Endothelial cell of umbilical vein (primary cell): ENCODE measurements at regions not wholly inside any gene's neighbourhood (a gene's known extent, or its start where the extent isn't known, plus 50 kb on each side); places are given as distances from the start of the nearest gene placed in this dataset.
"Not testable (repeated sequence)": the region's sequence is repeated elsewhere in the genome, so short reads cannot be mapped to it uniquely, and the experiment has no call there.

Source experiments
- BruUV-seq: library from RNA; stranded (reverse); fragments of 400-500 nt; replicated peaks from 2 replicates; lab custom pipeline; 2021; lab: Mats Ljungman, UMichigan
- CTCF ChIA-PET: fragments of 300-600, 350-600 bp; sonication (Branson Sonifier 250); formaldehyde crosslinking; loops from one replicate; lab custom pipeline; 2021; ENCODE audit warnings: antibody characterized with exemption, inconsistent platforms; lab: Charles Lee
- POLR2A ChIA-PET: fragments of 300-600, 350-600 bp; sonication (Branson Sonifier 250); formaldehyde crosslinking; loops from one replicate; lab custom pipeline; 2021; ENCODE audit warnings: antibody characterized with exemption, inconsistent platforms; lab: Charles Lee
- DNase-seq: peaks from one replicate; pipeline ENCODE4 v3.0.0-alpha.2; 2011; ENCODE audit warnings: low read depth, low spot score
- FAIRE-seq: peaks from 2 replicates; lab custom pipeline; 2011; peaks lifted over from hg19 to GRCh38; lab: Jason Lieb, UNC
- H2AFZ ChIP-seq: 2 replicates; pipeline ENCODE4 v1.6.0; 2012; ENCODE audit warnings: low read depth, low read length, control low read depth, inconsistent platforms
- H3K27ac ChIP-seq: 2 replicates; pipeline ENCODE4 v1.5.1; 2011; ENCODE audit warnings: low read depth, mild to moderate bottlenecking, control low read depth, low read length, moderate library complexity; ENCODE audit not compliant: insufficient read depth
- H3K27me3 ChIP-seq, 2 experiments: 2 replicates each; pipeline versions ENCODE4 v1.6.0 to v1.6.1; 2011; ENCODE audit warnings: low read length in 2 of 2, mixed read lengths in 1 of 2; ENCODE audit not compliant: control insufficient read depth in 2 of 2, insufficient read depth in 2 of 2
- H3K36me3 ChIP-seq, 2 experiments: 2 replicates in 1 of 2; 3 replicates in 1 of 2; pipeline ENCODE4 v1.5.1; 2011; ENCODE audit warnings: low read length in 2 of 2, mild to moderate bottlenecking in 1 of 2, moderate library complexity in 1 of 2; ENCODE audit not compliant: control insufficient read depth in 2 of 2, insufficient read depth in 2 of 2; ENCODE audit errors: extremely low read depth in 1 of 2
- H3K4me1 ChIP-seq: 3 replicates; pipeline ENCODE4 v1.5.1; 2011; ENCODE audit warnings: mild to moderate bottlenecking, low read length; ENCODE audit not compliant: control insufficient read depth, insufficient read depth; ENCODE audit errors: extremely low read depth
- H3K4me2 ChIP-seq: 2 replicates; pipeline ENCODE4 v1.6.1; 2011; ENCODE audit warnings: low read length, control low read depth, mixed read lengths; ENCODE audit not compliant: insufficient read depth
- H3K4me3 ChIP-seq, 3 experiments: fragments of 200-600 bp in 1 of 3; sonication (generic), shearing (Covaris generic) in 1 of 3; replicated peaks in 1 of 3; 2 replicates each; pipeline ENCODE4 v1.5.1; 2011 to 2016; ENCODE audit warnings: control low read depth in 3 of 3, low read length in 3 of 3, mild to moderate bottlenecking in 2 of 3, inconsistent platforms in 1 of 3, low read depth in 1 of 3, moderate library complexity in 1 of 3; ENCODE audit not compliant: insufficient read depth in 1 of 3
- H3K79me2 ChIP-seq: 2 replicates; pipeline ENCODE4 v1.6.0; 2012; ENCODE audit warnings: low read length, inconsistent platforms; ENCODE audit not compliant: control insufficient read depth, insufficient read depth
- H3K9ac ChIP-seq: replicated peaks from 2 replicates; pipeline ENCODE3; 2011; ENCODE audit warnings: low read length, control low read depth; ENCODE audit not compliant: insufficient read depth; ENCODE audit errors: extremely low read depth
- H3K9me1 ChIP-seq: replicated peaks from 3 replicates; pipeline ENCODE4 v1.6.0; 2011; ENCODE audit warnings: mild to moderate bottlenecking, low read length; ENCODE audit not compliant: control insufficient read depth, insufficient read depth; ENCODE audit errors: extremely low read depth
- H3K9me3 ChIP-seq: replicated peaks from 2 replicates; pipeline ENCODE4 v1.5.1; 2012; ENCODE audit warnings: low read length, inconsistent platforms; ENCODE audit not compliant: control insufficient read depth, insufficient read depth
- H4K20me1 ChIP-seq: replicated peaks from 2 replicates; pipeline ENCODE3; 2011; ENCODE audit warnings: mild to moderate bottlenecking, low read length; ENCODE audit not compliant: control insufficient read depth, insufficient read depth; ENCODE audit errors: extremely low read depth
- EZH2 ChIP-seq: IDR thresholded peaks from 2 replicates; pipeline ENCODE4 v1.6.1; 2012; ENCODE audit warnings: borderline replicate concordance, low read depth, mild to moderate bottlenecking, moderate library complexity, low read length, inconsistent platforms; ENCODE audit not compliant: severe bottlenecking
- FOS ChIP-seq: IDR thresholded peaks from 2 replicates; pipeline ENCODE4 v1.6.1; 2011; ENCODE audit warnings: mild to moderate bottlenecking, low read length, moderate library complexity, borderline replicate concordance; ENCODE audit not compliant: insufficient read depth
- GATA2 ChIP-seq: IDR thresholded peaks from 2 replicates; pipeline ENCODE4 v1.7.0; 2011; ENCODE audit warnings: low read depth, mild to moderate bottlenecking, moderate library complexity, mixed read lengths, low read length; ENCODE audit not compliant: insufficient read length, insufficient read depth
- JUN ChIP-seq: IDR thresholded peaks from 2 replicates; pipeline ENCODE4 v1.6.1; 2011; ENCODE audit warnings: borderline replicate concordance, low read depth; ENCODE audit not compliant: insufficient read length, insufficient read depth
- MYC ChIP-seq: IDR thresholded peaks from one replicate; pipeline ENCODE4 v1.6.1; 2011; ENCODE audit warnings: mild to moderate bottlenecking, low read depth, low read length
- POLR2A ChIP-seq: IDR thresholded peaks from 2 replicates; pipeline ENCODE4 v1.6.1; 2012; ENCODE audit warnings: low read depth, mild to moderate bottlenecking, control low read depth, low read length
- POLR2AphosphoS5 ChIP-seq: IDR thresholded peaks from 2 replicates; pipeline ENCODE4 v1.6.1; 2012; ENCODE audit warnings: low read depth, mild to moderate bottlenecking, control low read depth, low read length, moderate library complexity; ENCODE audit not compliant: insufficient read depth
- dilution Hi-C: fragments of 300-500 bp; cut with MboI; formaldehyde crosslinking; loops from one replicate; pipeline ENCODE4 v1.15.0; 2019; ENCODE audit warnings: low sequenced_read_pairs; ENCODE audit not compliant: extremely low pct_ligation_motif_present
- intact Hi-C: fragments of 100-400 bp; cut with micrococcal nuclease; formaldehyde crosslinking; loops from one replicate; pipeline ENCODE4 v1.10.0; 2022
- TF ChIP-seq, protein P1 (sequence below): IDR thresholded peaks from 2 replicates; pipeline ENCODE4 v1.6.1; 2011; ENCODE audit not compliant: insufficient read depth, insufficient read length
- TF ChIP-seq, protein P2 (sequence below), 2 donors: IDR thresholded peaks; 1 replicate in 1 of 2; 2 replicates in 1 of 2; pipeline ENCODE4 v1.5.1; 2011; ENCODE audit warnings: low read length in 2 of 2, mild to moderate bottlenecking in 2 of 2, moderate library complexity in 2 of 2, control low read depth in 1 of 2, inconsistent platforms in 1 of 2, low read depth in 1 of 2; ENCODE audit not compliant: insufficient read depth in 1 of 2; ENCODE audit errors: extremely low read depth in 1 of 2

DNA sequence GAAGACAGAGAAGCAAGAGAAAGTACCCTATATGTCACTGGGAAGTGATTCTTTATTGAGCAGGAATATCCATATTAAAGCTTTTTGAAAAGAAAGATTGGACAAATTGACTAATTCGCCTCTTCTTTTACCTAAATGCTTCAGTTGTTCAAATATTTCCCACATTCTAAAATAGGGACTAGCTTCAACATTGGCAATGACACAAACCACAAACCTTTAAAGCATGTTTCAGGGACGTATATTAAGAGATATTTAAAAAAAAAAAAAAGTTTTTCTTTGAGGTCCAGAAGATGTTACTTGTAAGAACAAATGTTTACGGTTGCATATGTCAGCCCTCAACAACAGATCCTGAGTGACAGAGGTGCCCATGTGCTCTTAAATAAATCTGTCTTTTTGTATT lies 235.0 kb upstream of the NFIA start:
- intact Hi-C loops: no loop called here
- H3K9me3 ChIP-seq: no peaks in the 10 kb centered on the region
- no peak overlapping the region for H3K9ac ChIP-seq
- no peaks in the 10 kb centered on the region for H4K20me1 ChIP-seq
- no peaks in the 10 kb centered on the region for H3K79me2 ChIP-seq
- no peak overlapping the region for H2AFZ ChIP-seq
- FAIRE-seq: no peak
- H3K27me3 ChIP-seq: no peaks in the 10 kb centered on the region
- no peak overlapping the region for H3K27ac ChIP-seq
- H3K4me1 ChIP-seq: no peaks in the 10 kb centered on the region
- no peak overlapping the region for H3K4me2 ChIP-seq
- no peak for DNase-seq
- H3K36me3 ChIP-seq: no peaks in the 10 kb centered on the region
- ChIA-PET POLR2A (no interaction called here), CTCF (interaction anchor here (0.8 to 5.3 kb wide), 9 partner anchors 9 to 1006 kb away, joined by 3 to 133 read pairs (median 9); no protein-coding TSS in a partner anchor)
- no peak overlapping the region for H3K4me3 ChIP-seq
- H3K9me1 ChIP-seq: no peaks in the 10 kb centered on the region
- no TSS peak for BruUV-seq
- TF ChIP-seq FOS (no peak), POLR2A (no peak), JUN (no peak), POLR2AphosphoS5 (no peak), EZH2 (no peak), GATA2 (no peak), MYC (no peak)
- TF ChIP-seq, protein P1, sequence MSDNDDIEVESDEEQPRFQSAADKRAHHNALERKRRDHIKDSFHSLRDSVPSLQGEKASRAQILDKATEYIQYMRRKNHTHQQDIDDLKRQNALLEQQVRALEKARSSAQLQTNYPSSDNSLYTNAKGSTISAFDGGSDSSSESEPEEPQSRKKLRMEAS: no peak
- TF ChIP-seq, protein P2, sequence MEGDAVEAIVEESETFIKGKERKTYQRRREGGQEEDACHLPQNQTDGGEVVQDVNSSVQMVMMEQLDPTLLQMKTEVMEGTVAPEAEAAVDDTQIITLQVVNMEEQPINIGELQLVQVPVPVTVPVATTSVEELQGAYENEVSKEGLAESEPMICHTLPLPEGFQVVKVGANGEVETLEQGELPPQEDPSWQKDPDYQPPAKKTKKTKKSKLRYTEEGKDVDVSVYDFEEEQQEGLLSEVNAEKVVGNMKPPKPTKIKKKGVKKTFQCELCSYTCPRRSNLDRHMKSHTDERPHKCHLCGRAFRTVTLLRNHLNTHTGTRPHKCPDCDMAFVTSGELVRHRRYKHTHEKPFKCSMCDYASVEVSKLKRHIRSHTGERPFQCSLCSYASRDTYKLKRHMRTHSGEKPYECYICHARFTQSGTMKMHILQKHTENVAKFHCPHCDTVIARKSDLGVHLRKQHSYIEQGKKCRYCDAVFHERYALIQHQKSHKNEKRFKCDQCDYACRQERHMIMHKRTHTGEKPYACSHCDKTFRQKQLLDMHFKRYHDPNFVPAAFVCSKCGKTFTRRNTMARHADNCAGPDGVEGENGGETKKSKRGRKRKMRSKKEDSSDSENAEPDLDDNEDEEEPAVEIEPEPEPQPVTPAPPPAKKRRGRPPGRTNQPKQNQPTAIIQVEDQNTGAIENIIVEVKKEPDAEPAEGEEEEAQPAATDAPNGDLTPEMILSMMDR (IDR thresholded peaks at IDR 0.05; ENCODE audit: extremely low read depth in 1 of 2, insufficient read depth in 1 of 2, low read depth in 1 of 2, low read length in 2 of 2): no peak
- dilution Hi-C loops: no loop called here

DNA sequence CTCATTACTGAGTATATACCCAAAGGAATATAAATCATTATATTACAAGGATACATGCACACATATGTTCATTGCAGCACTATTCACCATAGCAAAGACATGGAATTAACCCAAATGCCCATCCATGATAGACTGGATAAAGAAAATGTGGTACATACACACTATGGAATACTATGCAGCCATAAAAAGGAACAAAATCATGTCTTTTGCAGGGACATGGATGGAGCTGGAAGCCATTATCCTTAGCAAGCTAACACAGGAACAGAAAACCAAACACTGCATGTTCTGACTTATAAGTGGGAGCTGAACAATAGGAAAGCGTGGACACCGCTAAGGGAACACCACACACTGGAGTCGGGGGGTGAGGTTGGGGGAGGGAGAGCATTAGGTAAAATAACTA lies 236.7 kb upstream of the NFIA start:
- H3K27me3 ChIP-seq, POLR2A ChIA-PET, FAIRE-seq, H3K27ac ChIP-seq, H2AFZ ChIP-seq, H3K4me1 ChIP-seq, BruUV-seq, H3K79me2 ChIP-seq, DNase-seq, intact Hi-C loops, H3K4me2 ChIP-seq, H3K4me3 ChIP-seq, H3K9ac ChIP-seq, H4K20me1 ChIP-seq, H3K36me3 ChIP-seq, dilution Hi-C loops, H3K9me1 ChIP-seq, H3K9me3 ChIP-seq: not testable (repeated sequence)
- CTCF ChIA-PET: interaction anchor here (0.9 to 5.3 kb wide), 7 partner anchors 20 to 1008 kb away, joined by 3 to 133 read pairs (median 4); no protein-coding TSS in a partner anchor
